Astrocyte (in vitro differentiated cells and primary cell): ENCODE measurements at regions not wholly inside any gene's neighbourhood (a gene's known extent, or its start where the extent isn't known, plus 50 kb on each side); places are given as distances from the start of the nearest gene placed in this dataset.

Experiments used
- DNase-seq: peaks from one replicate; pipeline ENCODE4 v3.0.0-alpha.2; 2010; ENCODE audit warnings: low read depth
- FAIRE-seq: peaks from 2 replicates; lab custom pipeline; 2011; peaks lifted over from hg19 to GRCh38; lab: Jason Lieb, UNC
- H2AFZ ChIP-seq: 2 replicates; pipeline ENCODE4 v1.6.0; 2012; ENCODE audit warnings: low read depth, low read length, inconsistent platforms
- H3K27ac ChIP-seq: 2 replicates; pipeline ENCODE4 v1.5.1; 2011; ENCODE audit warnings: low read depth, low read length, inconsistent platforms
- H3K27me3 ChIP-seq: 2 replicates; pipeline ENCODE4 v1.6.0; 2011; ENCODE audit warnings: low read length, inconsistent platforms; ENCODE audit not compliant: insufficient read depth
- H3K36me3 ChIP-seq: 2 replicates; pipeline ENCODE4 v1.5.1; 2011; ENCODE audit warnings: low read length, inconsistent platforms; ENCODE audit not compliant: insufficient read depth
- H3K4me1 ChIP-seq: 2 replicates; pipeline ENCODE4 v1.5.1; 2011; ENCODE audit warnings: low read length, inconsistent platforms; ENCODE audit not compliant: insufficient read depth
- H3K4me2 ChIP-seq: 2 replicates; pipeline ENCODE4 v1.6.0; 2012; ENCODE audit warnings: low read length, inconsistent platforms
- H3K4me3 ChIP-seq: 2 replicates; pipeline ENCODE4 v1.5.1; 2011; ENCODE audit warnings: low read depth, mild to moderate bottlenecking, low read length, inconsistent platforms; ENCODE audit not compliant: insufficient read depth
- H3K79me2 ChIP-seq: 2 replicates; pipeline ENCODE4 v1.6.0; 2012; ENCODE audit warnings: mild to moderate bottlenecking, low read length, inconsistent platforms; ENCODE audit not compliant: insufficient read depth
- H3K9ac ChIP-seq: 2 replicates; pipeline ENCODE4 v1.6.0; 2012; ENCODE audit warnings: mild to moderate bottlenecking, low read length, inconsistent platforms
- H3K9me3 ChIP-seq: 2 replicates; pipeline ENCODE4 v1.5.1; 2012; ENCODE audit warnings: low read depth, mild to moderate bottlenecking, low read length, inconsistent platforms; ENCODE audit not compliant: insufficient read depth
- H4K20me1 ChIP-seq: 2 replicates; pipeline ENCODE4 v1.6.0; 2012; ENCODE audit warnings: low read length, inconsistent platforms; ENCODE audit not compliant: insufficient read depth
- H3K27ac Mint-ChIP-seq: one replicate; pipeline ENCODE4 v1.8.0; 2021; ENCODE audit warnings: mild to moderate bottlenecking, mixed read lengths; ENCODE audit not compliant: unreplicated experiment
- H3K27me3 Mint-ChIP-seq: one replicate; pipeline ENCODE4 v1.8.0; 2021; ENCODE audit warnings: low read depth, mixed read lengths; ENCODE audit not compliant: unreplicated experiment
- H3K36me3 Mint-ChIP-seq: one replicate; pipeline ENCODE4 v1.8.0; 2021; ENCODE audit warnings: low read depth, mixed read lengths; ENCODE audit not compliant: unreplicated experiment
- H3K4me1 Mint-ChIP-seq: one replicate; pipeline ENCODE4 v1.8.0; 2021; ENCODE audit warnings: low read depth, mixed read lengths; ENCODE audit not compliant: unreplicated experiment
- H3K4me3 Mint-ChIP-seq: one replicate; pipeline ENCODE4 v1.8.0; 2021; ENCODE audit warnings: mild to moderate bottlenecking, moderate library complexity, mixed read lengths; ENCODE audit not compliant: unreplicated experiment
- H3K9me3 Mint-ChIP-seq: one replicate; pipeline ENCODE4 v1.8.0; 2021; ENCODE audit warnings: mild to moderate bottlenecking, mixed read lengths; ENCODE audit not compliant: unreplicated experiment
- EZH2 ChIP-seq: IDR thresholded peaks from 2 replicates; pipeline ENCODE4 v1.6.1; 2012; ENCODE audit warnings: mild to moderate bottlenecking, low read length, inconsistent platforms; ENCODE audit not compliant: insufficient read depth
- TF ChIP-seq, protein P1 (sequence below): IDR thresholded peaks from 2 replicates; pipeline ENCODE4 v1.5.1; 2011; ENCODE audit warnings: low read depth, mild to moderate bottlenecking, inconsistent platforms, low read length, moderate library complexity; ENCODE audit not compliant: insufficient read depth

DNA sequence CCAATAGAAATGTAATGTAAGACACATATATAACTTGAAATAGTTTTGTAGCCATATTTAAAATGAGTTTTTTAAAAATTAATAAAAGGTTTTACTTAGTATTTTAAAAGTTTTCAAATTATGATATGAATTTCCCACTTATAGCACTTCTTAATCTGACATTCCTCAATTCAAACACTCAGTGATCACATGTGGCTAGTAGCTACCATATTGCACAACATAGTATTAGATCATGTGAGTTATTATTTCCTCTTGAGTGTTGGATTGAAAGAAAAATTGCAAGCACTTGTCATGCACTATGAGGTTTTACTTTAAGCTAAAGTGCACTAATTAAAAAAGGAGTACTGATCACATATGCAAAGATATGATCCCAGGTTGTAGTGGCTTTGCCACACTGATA lies 453.4 kb upstream of the ROBO2 start:
- no peak for DNase-seq
- H3K4me3 Mint-ChIP-seq: no peak overlapping the region
- no peak overlapping the region for H2AFZ ChIP-seq
- FAIRE-seq: no peak
- no peak overlapping the region for H3K9ac ChIP-seq
- no peaks in the 10 kb centered on the region for H3K36me3 Mint-ChIP-seq
- no peak overlapping the region for H3K4me3 ChIP-seq
- H3K9me3 Mint-ChIP-seq: no peaks in the 10 kb centered on the region
- H3K4me1 Mint-ChIP-seq: no peaks in the 10 kb centered on the region
- H3K36me3 ChIP-seq: no peaks in the 10 kb centered on the region
- H3K9me3 ChIP-seq: no peaks in the 10 kb centered on the region
- no peaks in the 10 kb centered on the region for H4K20me1 ChIP-seq
- no peak for TF ChIP-seq EZH2
- TF ChIP-seq, protein P1, sequence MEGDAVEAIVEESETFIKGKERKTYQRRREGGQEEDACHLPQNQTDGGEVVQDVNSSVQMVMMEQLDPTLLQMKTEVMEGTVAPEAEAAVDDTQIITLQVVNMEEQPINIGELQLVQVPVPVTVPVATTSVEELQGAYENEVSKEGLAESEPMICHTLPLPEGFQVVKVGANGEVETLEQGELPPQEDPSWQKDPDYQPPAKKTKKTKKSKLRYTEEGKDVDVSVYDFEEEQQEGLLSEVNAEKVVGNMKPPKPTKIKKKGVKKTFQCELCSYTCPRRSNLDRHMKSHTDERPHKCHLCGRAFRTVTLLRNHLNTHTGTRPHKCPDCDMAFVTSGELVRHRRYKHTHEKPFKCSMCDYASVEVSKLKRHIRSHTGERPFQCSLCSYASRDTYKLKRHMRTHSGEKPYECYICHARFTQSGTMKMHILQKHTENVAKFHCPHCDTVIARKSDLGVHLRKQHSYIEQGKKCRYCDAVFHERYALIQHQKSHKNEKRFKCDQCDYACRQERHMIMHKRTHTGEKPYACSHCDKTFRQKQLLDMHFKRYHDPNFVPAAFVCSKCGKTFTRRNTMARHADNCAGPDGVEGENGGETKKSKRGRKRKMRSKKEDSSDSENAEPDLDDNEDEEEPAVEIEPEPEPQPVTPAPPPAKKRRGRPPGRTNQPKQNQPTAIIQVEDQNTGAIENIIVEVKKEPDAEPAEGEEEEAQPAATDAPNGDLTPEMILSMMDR: no peak
- H3K27ac ChIP-seq: no peak overlapping the region
- no peaks in the 10 kb centered on the region for H3K27me3 Mint-ChIP-seq
- H3K4me1 ChIP-seq: no peaks in the 10 kb centered on the region
- H3K27me3 ChIP-seq: no peaks in the 10 kb centered on the region
- H3K27ac Mint-ChIP-seq: no peak overlapping the region
- H3K79me2 ChIP-seq: no peaks in the 10 kb centered on the region
- no peak overlapping the region for H3K4me2 ChIP-seq

DNA sequence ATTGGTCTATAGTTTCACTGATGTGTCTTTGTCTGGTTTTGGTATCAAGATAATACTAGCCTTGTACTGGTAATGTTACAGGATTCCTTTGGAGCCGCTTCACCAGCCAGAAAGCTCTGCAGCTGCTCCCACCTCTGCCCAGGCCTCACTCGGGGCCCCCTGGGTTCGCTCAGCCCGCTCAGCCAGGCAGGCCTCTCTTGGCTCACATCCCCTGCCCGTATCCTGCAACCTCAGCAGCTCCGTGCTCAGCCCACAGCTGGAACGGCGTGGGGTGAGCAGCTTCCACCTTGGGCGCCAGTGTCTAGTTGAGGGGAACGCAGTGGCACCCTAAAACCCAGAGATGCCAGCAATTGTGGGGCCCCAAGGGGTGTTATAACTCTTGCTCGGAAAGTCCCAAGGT lies 429.7 kb upstream of the ROBO2 start:
- TF ChIP-seq, protein P1: no peak
- TF ChIP-seq EZH2: no peak
- H3K27me3 Mint-ChIP-seq: no peaks in the 10 kb centered on the region
- no peaks in the 10 kb centered on the region for H3K36me3 ChIP-seq
- no peak overlapping the region for H2AFZ ChIP-seq
- H3K27ac Mint-ChIP-seq: no peak overlapping the region
- no peaks in the 10 kb centered on the region for H3K4me1 Mint-ChIP-seq
- no peaks in the 10 kb centered on the region for H4K20me1 ChIP-seq
- no peak overlapping the region for H3K4me3 Mint-ChIP-seq
- no peak overlapping the region for H3K4me3 ChIP-seq
- no peak overlapping the region for H3K4me2 ChIP-seq
- H3K9ac ChIP-seq: no peak overlapping the region
- FAIRE-seq: no peak
- H3K4me1 ChIP-seq: no peaks in the 10 kb centered on the region
- H3K27me3 ChIP-seq: no peaks in the 10 kb centered on the region
- no peak for DNase-seq
- H3K9me3 Mint-ChIP-seq: no peaks in the 10 kb centered on the region
- H3K36me3 Mint-ChIP-seq: no peaks in the 10 kb centered on the region
- no peaks in the 10 kb centered on the region for H3K79me2 ChIP-seq
- no peak overlapping the region for H3K27ac ChIP-seq
- no peaks in the 10 kb centered on the region for H3K9me3 ChIP-seq

DNA sequence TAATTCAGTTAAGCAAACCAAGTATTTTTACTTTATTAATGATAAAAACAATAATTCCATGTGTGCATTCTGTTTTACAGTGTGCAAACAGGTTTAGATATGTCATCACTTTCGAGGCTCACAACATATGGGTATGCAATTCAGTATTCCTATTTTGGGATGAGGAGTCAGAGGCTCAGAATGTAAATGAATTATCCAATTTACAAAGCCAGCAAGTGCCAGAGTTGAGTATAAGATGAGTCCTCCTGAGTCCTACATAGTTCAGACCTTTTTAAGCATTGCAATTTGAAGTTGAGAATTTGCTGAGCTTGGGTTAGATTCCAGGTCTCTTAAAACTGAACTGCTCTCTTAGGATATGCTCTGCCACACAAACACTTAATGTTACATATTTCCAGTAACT lies 424.2 kb upstream of the ROBO2 start:
- Histone ChIP-seq H4K20me1 (no peaks in the 10 kb centered on the region), H3K36me3 (no peaks in the 10 kb centered on the region), H3K9ac (no peak overlapping the region), H3K4me2 (no peak overlapping the region), H3K9me3 (no peaks in the 10 kb centered on the region), H3K79me2 (no peaks in the 10 kb centered on the region), H2AFZ (no peak overlapping the region), H3K4me1 (no peaks in the 10 kb centered on the region), H3K27ac (no peak overlapping the region), H3K27me3 (no peaks in the 10 kb centered on the region), H3K4me3 (no peak overlapping the region)
- no peak for FAIRE-seq
- H3K4me1 Mint-ChIP-seq: no peaks in the 10 kb centered on the region
- H3K27me3 Mint-ChIP-seq: no peaks in the 10 kb centered on the region
- TF ChIP-seq, protein P1: no peak
- TF ChIP-seq EZH2: no peak
- no peaks in the 10 kb centered on the region for H3K9me3 Mint-ChIP-seq
- no peak overlapping the region for H3K4me3 Mint-ChIP-seq
- DNase-seq: no peak
- H3K27ac Mint-ChIP-seq: no peak overlapping the region
- H3K36me3 Mint-ChIP-seq: no peaks in the 10 kb centered on the region
